ENCODE measurements at regions not wholly inside any gene's neighbourhood (a gene's known extent, or its start where the extent isn't known, plus 50 kb on each side); places are given as distances from the start of the nearest gene placed in this dataset.

GRCh38 chr5:61916621-61917620 is 389.1 kb upstream of the KIF2A start:
- peak; percentile 48 for DNase-seq

GRCh38 chr5:61918611-61919010 is 387.4 kb upstream of the KIF2A start:
- no peak for DNase-seq

- DNase-seq: no peak
Observed at GRCh38 chr5:61919920-61920319, 386.1 kb upstream of the KIF2A start.

DNA sequence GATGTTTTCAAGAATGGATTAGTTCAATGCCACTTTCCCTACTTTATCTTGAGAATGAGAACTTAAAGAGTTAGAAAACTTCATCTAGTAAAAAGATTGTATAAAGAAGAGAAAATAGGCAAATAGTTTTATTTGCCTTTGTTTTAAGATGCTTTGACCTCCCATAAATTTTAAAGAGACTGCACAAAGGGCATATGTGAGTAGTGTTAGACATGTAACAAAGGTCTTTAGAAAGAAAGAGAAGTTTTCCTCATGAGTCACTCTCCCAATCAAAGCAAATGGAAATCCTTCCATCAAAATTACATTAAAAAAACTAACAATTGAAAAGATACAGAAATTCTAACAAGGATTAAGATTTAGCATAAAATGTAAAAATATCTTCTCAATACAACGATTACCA is 381.8 kb upstream of the KIF2A start:
- DNase-seq: no peak

DNA sequence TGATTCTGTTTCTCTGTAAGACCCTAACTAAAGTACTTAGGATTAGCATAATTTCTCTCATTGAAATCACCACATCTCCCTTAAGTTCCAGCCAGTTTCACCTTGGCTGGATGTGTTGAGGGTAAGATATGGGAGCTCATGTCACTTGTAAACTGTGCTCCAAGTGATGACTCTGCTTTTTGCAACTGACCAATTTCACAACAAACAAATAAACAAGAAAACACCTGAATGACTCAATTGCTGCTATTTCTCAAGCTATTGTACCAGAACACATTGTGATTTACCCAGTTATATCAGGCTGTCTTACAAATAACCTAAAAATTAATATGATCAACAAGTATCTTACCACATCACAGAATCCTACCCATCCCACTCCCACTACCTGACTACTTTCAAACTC is 379.1 kb upstream of the KIF2A start:
- no peak for DNase-seq

GRCh38 chr5:61931236-61931635 is 374.8 kb upstream of the KIF2A start:
- DNase-seq: no peak

DNA sequence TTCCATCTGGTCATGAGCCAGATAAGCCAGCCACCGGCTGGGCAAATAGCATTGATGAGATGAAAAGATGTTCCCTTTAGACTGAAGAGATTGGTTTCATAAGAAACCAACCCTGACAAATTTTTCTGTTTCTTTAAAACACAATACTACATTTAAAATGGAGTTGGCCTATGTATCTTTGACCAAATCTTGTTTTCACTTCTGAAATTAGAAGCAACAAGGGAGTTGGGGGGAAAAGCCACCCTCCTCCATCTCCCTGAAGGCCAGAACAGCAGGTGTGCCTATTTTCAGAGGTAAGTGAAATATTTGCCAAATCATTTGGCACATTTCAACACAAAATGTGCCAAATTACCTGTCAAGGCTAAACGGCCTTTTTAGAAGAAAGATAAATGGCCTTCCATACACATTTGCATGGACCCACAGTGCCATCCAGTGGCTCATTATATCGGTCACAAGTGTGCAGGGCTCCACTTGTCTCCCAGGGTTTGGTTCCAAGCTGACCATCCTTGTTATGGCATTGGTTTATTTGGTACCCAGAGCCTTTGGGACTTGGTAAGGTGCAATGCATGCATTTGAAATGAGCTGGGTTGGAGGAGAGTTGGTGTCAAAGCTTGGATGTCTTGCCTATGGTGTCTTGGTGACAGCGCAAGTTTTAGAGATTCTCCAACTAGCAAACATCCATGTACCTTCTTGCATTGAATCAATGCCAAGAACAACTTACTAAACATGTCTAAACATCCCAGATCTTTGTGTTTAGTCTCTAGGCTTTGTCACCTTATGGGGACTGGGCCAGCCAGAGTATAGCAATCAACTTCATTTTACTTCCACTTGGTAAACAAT is 372.0 kb upstream of the KIF2A start:
- DNase-seq: peak; percentile 47

- no peak for DNase-seq
Observed at GRCh38 chr5:61941637-61942036, 364.4 kb upstream of the KIF2A start.

DNA sequence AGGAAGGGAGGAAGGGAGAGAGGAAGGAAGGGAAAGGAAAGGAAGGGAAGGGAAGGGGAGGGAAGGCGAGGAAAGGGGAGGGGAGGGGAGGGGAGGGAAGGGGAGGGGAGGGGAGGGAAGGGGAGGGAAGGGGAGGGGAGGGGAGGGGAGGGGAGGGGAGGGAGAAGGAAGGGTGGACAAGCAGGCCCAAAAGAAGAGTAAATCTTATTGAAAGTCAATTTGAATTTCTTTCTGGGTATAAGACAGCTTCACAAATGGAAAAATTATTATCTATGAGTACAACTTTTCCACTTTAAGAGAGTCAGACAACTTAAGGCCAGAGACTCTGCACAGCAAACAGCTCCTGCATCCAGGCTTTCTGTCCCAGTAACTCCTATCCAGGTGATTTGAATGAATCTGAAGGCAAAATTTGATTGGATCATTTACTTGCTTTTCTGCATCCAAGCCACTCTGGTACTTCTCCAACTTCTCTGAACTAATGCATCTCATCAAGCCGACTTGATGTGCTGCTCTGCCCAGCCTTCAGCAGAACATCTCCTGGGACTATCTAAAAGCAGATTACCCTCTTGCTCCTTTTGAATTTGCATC is 363.4 kb upstream of the KIF2A start:
- DNase-seq: no peak

DNA sequence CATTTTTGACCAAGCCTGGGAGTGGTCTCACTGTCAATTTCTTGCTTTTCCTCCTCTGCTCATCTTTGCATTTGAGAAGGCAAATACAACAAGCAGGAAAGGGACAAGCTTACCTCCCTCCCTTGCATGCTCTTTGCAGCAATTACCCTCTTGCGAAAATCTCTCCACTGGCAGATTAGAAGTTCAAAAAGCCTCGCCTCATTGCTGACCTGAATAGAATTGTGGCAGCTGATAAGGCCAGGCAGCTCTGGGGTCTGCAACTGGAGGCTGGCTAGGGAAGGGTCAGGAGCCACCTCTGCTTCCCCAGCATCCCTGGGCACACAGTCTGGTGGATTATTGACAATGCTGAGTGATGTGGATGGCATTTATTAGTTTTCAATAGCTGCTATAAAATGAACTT is 362.3 kb upstream of the KIF2A start:
- DNase-seq: no peak

DNA sequence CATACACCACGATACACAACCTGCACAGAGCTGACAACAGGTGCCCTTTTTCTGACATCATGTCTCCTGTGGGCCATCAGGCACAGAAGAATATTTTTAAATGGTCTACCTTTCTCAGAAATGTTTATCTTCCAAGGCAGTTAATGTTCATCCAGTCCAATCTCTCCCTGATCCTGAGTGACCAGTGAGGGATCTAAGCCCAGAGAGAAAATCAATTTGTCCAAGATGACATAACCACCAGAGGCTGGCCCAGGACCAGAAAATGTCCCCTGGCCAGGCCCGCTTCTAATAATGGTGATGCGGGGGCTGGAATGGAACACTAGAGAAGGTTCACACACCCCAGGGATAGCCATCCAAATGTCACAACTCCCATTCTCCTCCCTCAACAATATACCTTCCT is 357.9 kb upstream of the KIF2A start:
- no peak for DNase-seq

- DNase-seq: no peak
Observed at GRCh38 chr5:61949054-61949678, 356.8 kb upstream of the KIF2A start.

DNA sequence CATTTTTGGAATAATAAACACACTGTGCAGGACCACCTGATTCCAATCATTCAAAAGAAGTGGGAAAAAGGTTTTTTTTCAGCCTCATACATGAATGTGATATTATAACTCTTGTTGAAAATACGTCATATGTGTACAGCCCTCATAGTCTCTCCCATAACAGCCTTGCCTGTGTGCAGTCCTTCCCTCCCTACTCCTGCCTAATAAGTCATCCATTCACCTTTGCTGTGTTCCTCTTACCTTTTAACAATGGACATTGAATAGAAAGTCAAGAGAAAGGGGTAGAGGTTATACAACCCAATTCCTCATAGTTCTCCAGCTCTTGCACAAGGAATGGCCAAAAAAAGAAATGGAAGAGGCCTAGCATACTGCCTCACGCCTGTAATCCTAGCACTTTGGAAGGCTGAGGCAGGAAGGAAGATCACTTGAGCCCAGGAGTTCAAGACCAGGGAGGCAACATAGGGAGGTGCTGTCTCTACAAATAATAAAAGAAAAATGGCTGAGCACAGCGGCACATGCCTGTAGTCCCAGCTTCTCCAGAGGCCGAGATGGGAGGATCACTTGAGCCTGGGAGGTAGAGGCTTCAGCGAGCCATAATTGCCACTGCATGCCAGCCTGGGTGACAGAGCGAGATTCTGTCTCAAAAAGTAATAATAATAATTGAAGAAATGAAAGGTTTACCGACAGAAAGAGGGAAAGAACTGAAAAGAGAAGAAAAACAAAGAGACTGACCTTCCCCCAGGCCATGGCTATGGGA is 356.1 kb upstream of the KIF2A start:
- DNase-seq: no peak

DNA sequence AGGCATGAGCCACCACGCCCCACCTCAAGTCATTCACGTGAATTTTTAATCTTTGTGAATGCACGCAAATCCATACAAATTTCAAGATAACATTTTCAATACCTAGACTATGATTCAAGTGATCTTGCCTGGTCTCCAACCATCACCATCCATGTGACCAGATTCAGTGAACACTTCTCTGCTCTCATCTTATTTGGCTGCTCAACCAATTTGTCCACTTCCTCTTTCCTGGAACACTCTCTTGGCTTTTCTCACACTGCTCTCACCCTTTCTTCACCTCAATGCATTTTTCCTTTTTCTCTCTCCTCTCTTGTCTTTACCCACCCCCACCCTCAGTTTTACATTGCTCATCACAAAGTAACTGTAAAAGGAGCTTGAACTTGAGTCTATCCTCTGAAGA is 354.7 kb upstream of the KIF2A start:
- no peak for DNase-seq

GRCh38 chr5:61953913-61954312 is 352.1 kb upstream of the KIF2A start:
- DNase-seq: no peak

- peak; percentile 81 for DNase-seq
Observed at GRCh38 chr5:61964201-61964600, 341.8 kb upstream of the KIF2A start.

- peak; percentile 17 for DNase-seq
Observed at GRCh38 chr5:61965069-61965468, 340.9 kb upstream of the KIF2A start.

- DNase-seq: peak; percentile 12
Observed at GRCh38 chr5:61965490-61965889, 340.5 kb upstream of the KIF2A start.

- DNase-seq: no peak
Observed at GRCh38 chr5:61966296-61966955, 339.6 kb upstream of the KIF2A start.

GRCh38 chr5:61966997-61967396 is 339.0 kb upstream of the KIF2A start:
- DNase-seq: peak; percentile 26

- no peak for DNase-seq
Observed at GRCh38 chr5:61967681-61968080, 338.3 kb upstream of the KIF2A start.

DNA sequence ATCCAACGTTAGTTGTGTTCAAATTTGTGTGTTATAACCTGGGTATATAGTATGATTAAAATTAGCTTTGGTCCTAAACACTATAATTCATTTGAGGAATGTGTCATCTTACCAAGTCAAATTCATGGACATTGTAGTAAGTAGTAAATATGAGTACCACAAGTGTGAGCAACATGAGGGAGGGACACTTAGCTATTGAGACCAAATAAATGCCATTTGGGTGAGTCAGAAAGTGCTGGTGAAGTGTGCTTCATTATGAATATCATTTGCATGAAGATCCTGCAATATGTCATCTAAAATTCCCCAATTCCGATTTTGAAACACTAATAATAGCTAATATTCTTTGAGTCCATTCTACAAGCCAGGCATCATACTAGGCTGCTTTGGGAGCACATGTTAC is 336.7 kb upstream of the KIF2A start:
- DNase-seq: peak; percentile 66
